ENCODE measurements at regions not wholly inside any gene's neighbourhood (a gene's known extent, or its start where the extent isn't known, plus 50 kb on each side); places are given as distances from the start of the nearest gene placed in this dataset.

- TF ChIP-seq EZH2phosphoT487 (IDR thresholded peaks at IDR 0.05; ENCODE audit: low read depth) (no peak), CTCF (IDR thresholded peaks at IDR 0.05; ENCODE audit: low read depth, low read length) (no peak)
Measured at GRCh38 chr3:69504232-69504631, 118.3 kb upstream of the FRMD4B start.

All from OCI-LY3 (cell line).